ENCODE measurements at regions not wholly inside any gene's neighbourhood (a gene's known extent, or its start where the extent isn't known, plus 50 kb on each side); places are given as distances from the start of the nearest gene placed in this dataset.

DNA sequence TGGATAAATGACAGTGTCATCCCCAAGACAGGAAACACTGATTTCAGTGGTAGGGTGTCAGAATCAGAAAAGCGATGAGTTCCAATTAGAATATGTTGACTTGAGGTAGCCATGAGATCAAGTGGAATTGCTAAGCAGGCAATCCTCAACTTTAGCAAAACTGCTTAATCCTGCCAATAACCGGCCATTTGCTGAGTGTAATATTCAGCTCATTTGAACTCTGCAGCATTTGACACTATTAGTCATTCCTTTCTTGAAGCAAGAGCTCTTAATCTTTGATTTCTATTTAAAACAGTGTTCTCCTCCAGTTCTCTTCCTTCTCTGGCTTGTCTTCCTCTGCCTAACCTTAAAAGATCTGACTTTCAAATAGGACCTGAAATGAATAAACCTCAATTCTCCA is 68.7 kb upstream of the DCLK2 start:
- no peaks in the 10 kb centered on the region for H3K79me2 ChIP-seq (ENCODE audit: insufficient read depth, low read length)
- ChIA-PET CTCF (ENCODE audit: low intra/inter-chr PET ratio, low total read pairs) (interaction anchor here (1.1 to 2.1 kb wide), 2 partner anchors 200 to 233 kb away, joined by 3 to 19 read pairs; no protein-coding TSS in a partner anchor), POLR2A (no interaction called here)
- BruUV-seq (replicated peaks), result no TSS peak
- 75% methylated on average over 2 of the region's 2 CpGs for WGBS (ENCODE audit: low lambda C conversion rate)
- intact Hi-C loops (cut with micrococcal nuclease; ENCODE audit: unreplicated experiment) (no loop called here), in situ Hi-C loops (cut with HindIII; ENCODE audit: extremely low pct_ligation_motif_present, low pct_unique_long_range_greater_than_20kb) (loop anchor here (5.0 kb wide), 1 partner anchor 208 kb away; no protein-coding TSS in a partner anchor)
- no peak overlapping the region for H3K4me2 ChIP-seq (ENCODE audit: low read depth, low read length)
- H3K4me3 ChIP-seq (replicated peaks in 1 of 3; ENCODE audit: insufficient read depth in 1 of 3, low read depth in 2 of 3, low read length in 3 of 3), result no peak overlapping the region
- H2AFZ ChIP-seq (ENCODE audit: low read length), result no peak overlapping the region
- H4K20me1 ChIP-seq (ENCODE audit: insufficient read depth, low read length), result no peaks in the 10 kb centered on the region
- no peak for TF ChIP-seq ISX (CRISPR knock-in tag; conservative IDR thresholded peaks at IDR 0.05)
- TF ChIP-seq PAF1 (CRISPR knock-in tag; IDR thresholded peaks at IDR 0.05), result no peak
- no peak for TF ChIP-seq NFE2L2 (IDR thresholded peaks at IDR 0.05; ENCODE audit: low read length)
- TF ChIP-seq NCOA1 (CRISPR knock-in tag; IDR thresholded peaks at IDR 0.05), result no peak
- no peak for TF ChIP-seq ZNF678 (CRISPR knock-in tag; IDR thresholded peaks at IDR 0.05)
- no peak for TF ChIP-seq PRMT3 (CRISPR knock-in tag; IDR thresholded peaks at IDR 0.05; ENCODE audit: borderline replicate concordance, low read depth)
- TF ChIP-seq ZMYM3 (CRISPR knock-in tag; IDR thresholded peaks at IDR 0.05), result no peak
- TF ChIP-seq, protein P1, sequence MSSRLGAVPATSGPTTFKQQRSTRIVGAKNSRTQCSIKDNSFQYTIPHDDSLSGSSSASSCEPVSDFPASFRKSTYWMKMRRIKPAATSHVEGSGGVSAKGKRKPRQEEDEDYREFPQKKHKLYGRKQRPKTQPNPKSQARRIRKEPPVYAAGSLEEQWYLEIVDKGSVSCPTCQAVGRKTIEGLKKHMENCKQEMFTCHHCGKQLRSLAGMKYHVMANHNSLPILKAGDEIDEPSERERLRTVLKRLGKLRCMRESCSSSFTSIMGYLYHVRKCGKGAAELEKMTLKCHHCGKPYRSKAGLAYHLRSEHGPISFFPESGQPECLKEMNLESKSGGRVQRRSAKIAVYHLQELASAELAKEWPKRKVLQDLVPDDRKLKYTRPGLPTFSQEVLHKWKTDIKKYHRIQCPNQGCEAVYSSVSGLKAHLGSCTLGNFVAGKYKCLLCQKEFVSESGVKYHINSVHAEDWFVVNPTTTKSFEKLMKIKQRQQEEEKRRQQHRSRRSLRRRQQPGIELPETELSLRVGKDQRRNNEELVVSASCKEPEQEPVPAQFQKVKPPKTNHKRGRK (CRISPR knock-in tag; IDR thresholded peaks at IDR 0.05), result no peak
- TF ChIP-seq ZNF431 (CRISPR knock-in tag; IDR thresholded peaks at IDR 0.05; ENCODE audit: borderline replicate concordance, low read depth), result no peak
- TF ChIP-seq ZNF577 (CRISPR knock-in tag; IDR thresholded peaks at IDR 0.05; ENCODE audit: borderline replicate concordance, low read depth), result no peak
- TF ChIP-seq HCFC1 (IDR thresholded peaks at IDR 0.05; ENCODE audit: low read depth, low read length), result no peak
- no peak for TF ChIP-seq FOSL2 (CRISPR knock-in tag; IDR thresholded peaks at IDR 0.05)
- TF ChIP-seq, protein P2, sequence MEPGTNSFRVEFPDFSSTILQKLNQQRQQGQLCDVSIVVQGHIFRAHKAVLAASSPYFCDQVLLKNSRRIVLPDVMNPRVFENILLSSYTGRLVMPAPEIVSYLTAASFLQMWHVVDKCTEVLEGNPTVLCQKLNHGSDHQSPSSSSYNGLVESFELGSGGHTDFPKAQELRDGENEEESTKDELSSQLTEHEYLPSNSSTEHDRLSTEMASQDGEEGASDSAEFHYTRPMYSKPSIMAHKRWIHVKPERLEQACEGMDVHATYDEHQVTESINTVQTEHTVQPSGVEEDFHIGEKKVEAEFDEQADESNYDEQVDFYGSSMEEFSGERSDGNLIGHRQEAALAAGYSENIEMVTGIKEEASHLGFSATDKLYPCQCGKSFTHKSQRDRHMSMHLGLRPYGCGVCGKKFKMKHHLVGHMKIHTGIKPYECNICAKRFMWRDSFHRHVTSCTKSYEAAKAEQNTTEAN (CRISPR knock-in tag; conservative IDR thresholded peaks at IDR 0.05), result no peak
- no peak for TF ChIP-seq SAFB2 (CRISPR knock-in tag; IDR thresholded peaks at IDR 0.05; ENCODE audit: borderline replicate concordance, low read depth)
- H3K9me3 ChIP-seq (ENCODE audit: low read length), result no peaks in the 10 kb centered on the region
- no peaks in the 10 kb centered on the region for H3K4me1 ChIP-seq (ENCODE audit: insufficient read depth, low read length)
- no peak overlapping the region for H3K27ac ChIP-seq (ENCODE audit: extremely low read length, insufficient read depth, low read length)
- FAIRE-seq (no peak), DNase-seq (ENCODE audit: low spot score) (no peak), ATAC-seq (no peak)
- no peaks in the 10 kb centered on the region for H3K36me3 ChIP-seq (replicated peaks in 1 of 2; ENCODE audit: control insufficient read depth in 1 of 2, insufficient read depth in 2 of 2, low read length in 2 of 2)
- H3K9ac ChIP-seq (ENCODE audit: insufficient read depth, low read depth, low read length), result no peak overlapping the region
- H3K27me3 ChIP-seq (ENCODE audit: control insufficient read depth in 1 of 2, insufficient read depth in 2 of 2, low read length in 2 of 2), result no peaks in the 10 kb centered on the region; a peak in 1 of 5 replicates
